Panc1 (cell line): ENCODE measurements at regions not wholly inside any gene's neighbourhood (a gene's known extent, or its start where the extent isn't known, plus 50 kb on each side); places are given as distances from the start of the nearest gene placed in this dataset.

Experiments
- CTCF ChIP-seq: fragments of 450-650 bp; IDR thresholded peaks from 2 replicates; pipeline ENCODE4 v1.5.1; 2017; ENCODE audit warnings: mild to moderate bottlenecking
- POLR2AphosphoS5 ChIP-seq: IDR thresholded peaks from 2 replicates; pipeline ENCODE4 v1.6.1; 2012; ENCODE audit warnings: mild to moderate bottlenecking, low read depth, low read length, moderate library complexity
- SIN3A ChIP-seq: IDR thresholded peaks from 2 replicates; pipeline ENCODE4 v1.6.1; 2012; ENCODE audit warnings: low read depth, mild to moderate bottlenecking, low read length, moderate library complexity, borderline replicate concordance; ENCODE audit not compliant: insufficient read depth
- TCF7L2 ChIP-seq: IDR thresholded peaks from 2 replicates; pipeline ENCODE4 v1.6.1; 2011; ENCODE audit warnings: mild to moderate bottlenecking, low read depth, low read length, inconsistent platforms
- TF ChIP-seq, protein P1 (sequence below), 2 experiments: IDR thresholded peaks; 2 replicates each; pipeline ENCODE4 v1.6.1; 2011 to 2012; ENCODE audit warnings: low read depth in 2 of 2, control low read depth in 1 of 2, low read length in 1 of 2, mild to moderate bottlenecking in 1 of 2, moderate library complexity in 1 of 2; ENCODE audit not compliant: insufficient read depth in 1 of 2

- TF ChIP-seq CTCF (no peak), POLR2AphosphoS5 (no peak), SIN3A (no peak), TCF7L2 (no peak)
- TF ChIP-seq, protein P1, sequence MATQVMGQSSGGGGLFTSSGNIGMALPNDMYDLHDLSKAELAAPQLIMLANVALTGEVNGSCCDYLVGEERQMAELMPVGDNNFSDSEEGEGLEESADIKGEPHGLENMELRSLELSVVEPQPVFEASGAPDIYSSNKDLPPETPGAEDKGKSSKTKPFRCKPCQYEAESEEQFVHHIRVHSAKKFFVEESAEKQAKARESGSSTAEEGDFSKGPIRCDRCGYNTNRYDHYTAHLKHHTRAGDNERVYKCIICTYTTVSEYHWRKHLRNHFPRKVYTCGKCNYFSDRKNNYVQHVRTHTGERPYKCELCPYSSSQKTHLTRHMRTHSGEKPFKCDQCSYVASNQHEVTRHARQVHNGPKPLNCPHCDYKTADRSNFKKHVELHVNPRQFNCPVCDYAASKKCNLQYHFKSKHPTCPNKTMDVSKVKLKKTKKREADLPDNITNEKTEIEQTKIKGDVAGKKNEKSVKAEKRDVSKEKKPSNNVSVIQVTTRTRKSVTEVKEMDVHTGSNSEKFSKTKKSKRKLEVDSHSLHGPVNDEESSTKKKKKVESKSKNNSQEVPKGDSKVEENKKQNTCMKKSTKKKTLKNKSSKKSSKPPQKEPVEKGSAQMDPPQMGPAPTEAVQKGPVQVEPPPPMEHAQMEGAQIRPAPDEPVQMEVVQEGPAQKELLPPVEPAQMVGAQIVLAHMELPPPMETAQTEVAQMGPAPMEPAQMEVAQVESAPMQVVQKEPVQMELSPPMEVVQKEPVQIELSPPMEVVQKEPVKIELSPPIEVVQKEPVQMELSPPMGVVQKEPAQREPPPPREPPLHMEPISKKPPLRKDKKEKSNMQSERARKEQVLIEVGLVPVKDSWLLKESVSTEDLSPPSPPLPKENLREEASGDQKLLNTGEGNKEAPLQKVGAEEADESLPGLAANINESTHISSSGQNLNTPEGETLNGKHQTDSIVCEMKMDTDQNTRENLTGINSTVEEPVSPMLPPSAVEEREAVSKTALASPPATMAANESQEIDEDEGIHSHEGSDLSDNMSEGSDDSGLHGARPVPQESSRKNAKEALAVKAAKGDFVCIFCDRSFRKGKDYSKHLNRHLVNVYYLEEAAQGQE (IDR thresholded peaks at IDR 0.05; ENCODE audit: insufficient read depth in 1 of 2, low read depth in 2 of 2, low read length in 1 of 2): no peak
Measured at GRCh38 chr7:46963719-46964118, 618.2 kb downstream of the TNS3 start.
